Heart left ventricle (tissue), 13 donors: ENCODE measurements at regions not wholly inside any gene's neighbourhood (a gene's known extent, or its start where the extent isn't known, plus 50 kb on each side); places are given as distances from the start of the nearest gene placed in this dataset.

Experiments used
- POLR2A ChIP-seq, 2 donors: fragments of 450-650 bp; IDR thresholded peaks; one replicate each; pipeline ENCODE4 v1.6.1; 2017; ENCODE audit warnings: antibody characterized with exemption in 2 of 2, mild to moderate bottlenecking in 2 of 2, moderate library complexity in 2 of 2
- TF ChIP-seq, protein P1 (sequence below), 12 donors: fragments of 200-600 bp; sonication (generic) in 4 of 12; IDR thresholded peaks; one replicate each; pipeline versions ENCODE4 v1.5.0 to v1.8.0; 2018 to 2022; ENCODE audit warnings: antibody characterized with exemption in 12 of 12, mild to moderate bottlenecking in 5 of 12
- donor health status: ischemic (EF 13 %, LVEDD 7.1; RV severe dilation, severe dysfunction).
- donor health status: DM: no; HTN: yes; CAD: no.
- donor health status: DM: no; HTN: no; CAD: no.
- donor health status: ischemic (EF 25% LVEDD 6.9; RV normal size, moderate dysfunction).
- donor health status: ischemic (EF 25% LVEDD 5.7; RV mildly dilated, moderate dysfunction).
- donor health status: ischemic (EF 35%, LVEDD 5.7; RV mildly dilated, moderate dysfunction).
- donor health status: nonischemic (EF 11% LVEDD 7.7; RV severe dilation, severe dysfunction).
- donor health status: DM: yes; HTN: yes; CAD: no.
- donor health status: PGD.
- donor health status: ischemic (EF 29% LVEDD 5.4; RV normal size, mild dysfunction).
- donor health status: nonischemic (EF 23%, LVEDD 6.1; RV moderate dilation, normal function).

GRCh38 chr2:139992711-139993345 lies 1212.6 kb upstream of the NXPH2 start:
- TF ChIP-seq, protein P1, sequence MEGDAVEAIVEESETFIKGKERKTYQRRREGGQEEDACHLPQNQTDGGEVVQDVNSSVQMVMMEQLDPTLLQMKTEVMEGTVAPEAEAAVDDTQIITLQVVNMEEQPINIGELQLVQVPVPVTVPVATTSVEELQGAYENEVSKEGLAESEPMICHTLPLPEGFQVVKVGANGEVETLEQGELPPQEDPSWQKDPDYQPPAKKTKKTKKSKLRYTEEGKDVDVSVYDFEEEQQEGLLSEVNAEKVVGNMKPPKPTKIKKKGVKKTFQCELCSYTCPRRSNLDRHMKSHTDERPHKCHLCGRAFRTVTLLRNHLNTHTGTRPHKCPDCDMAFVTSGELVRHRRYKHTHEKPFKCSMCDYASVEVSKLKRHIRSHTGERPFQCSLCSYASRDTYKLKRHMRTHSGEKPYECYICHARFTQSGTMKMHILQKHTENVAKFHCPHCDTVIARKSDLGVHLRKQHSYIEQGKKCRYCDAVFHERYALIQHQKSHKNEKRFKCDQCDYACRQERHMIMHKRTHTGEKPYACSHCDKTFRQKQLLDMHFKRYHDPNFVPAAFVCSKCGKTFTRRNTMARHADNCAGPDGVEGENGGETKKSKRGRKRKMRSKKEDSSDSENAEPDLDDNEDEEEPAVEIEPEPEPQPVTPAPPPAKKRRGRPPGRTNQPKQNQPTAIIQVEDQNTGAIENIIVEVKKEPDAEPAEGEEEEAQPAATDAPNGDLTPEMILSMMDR (IDR thresholded peaks at IDR 0.05) = no peak
- no peak for TF ChIP-seq POLR2A (IDR thresholded peaks at IDR 0.05)
